Calu3 (cell line): ENCODE measurements at regions not wholly inside any gene's neighbourhood (a gene's known extent, or its start where the extent isn't known, plus 50 kb on each side); places are given as distances from the start of the nearest gene placed in this dataset.

Experiments
- BruUV-seq: library from RNA; stranded (reverse); fragments of 400-500 nt; replicated peaks from 2 replicates; lab custom pipeline; 2021; lab: Mats Ljungman, UMichigan
- CTCF ChIA-PET: fragments of 300-600 bp; sonication (Branson Sonifier 250); formaldehyde crosslinking; loops from one replicate; lab custom pipeline; 2022; ENCODE audit warnings: antibody characterized with exemption; lab: Charles Lee
- DNase-seq: peaks from one replicate; pipeline ENCODE4 v3.0.0; 2022
- H3K27ac Mint-ChIP-seq: one replicate; pipeline ENCODE4 v1.8.0; 2022; ENCODE audit warnings: mixed read lengths; ENCODE audit not compliant: unreplicated experiment
- H3K27me3 Mint-ChIP-seq: one replicate; pipeline ENCODE4 v1.8.0; 2022; ENCODE audit warnings: mixed read lengths; ENCODE audit not compliant: unreplicated experiment
- H3K36me3 Mint-ChIP-seq: one replicate; pipeline ENCODE4 v1.8.0; 2022; ENCODE audit warnings: mild to moderate bottlenecking, moderate library complexity, mixed read lengths; ENCODE audit not compliant: insufficient read depth, unreplicated experiment
- H3K4me1 Mint-ChIP-seq: one replicate; pipeline ENCODE4 v1.8.0; 2022; ENCODE audit warnings: mild to moderate bottlenecking, low read depth, mixed read lengths; ENCODE audit not compliant: unreplicated experiment
- H3K4me3 Mint-ChIP-seq: one replicate; pipeline ENCODE4 v1.8.0; 2022; ENCODE audit warnings: mild to moderate bottlenecking, low read depth, moderate library complexity, mixed read lengths; ENCODE audit not compliant: unreplicated experiment
- H3K9me3 Mint-ChIP-seq: one replicate; pipeline ENCODE4 v1.8.0; 2022; ENCODE audit warnings: low read depth, mixed read lengths; ENCODE audit not compliant: unreplicated experiment
- intact Hi-C: fragments of 100-400 bp; cut with micrococcal nuclease; formaldehyde crosslinking; loops from one replicate; pipeline ENCODE4 v1.10.0; 2022; ENCODE audit not compliant: unreplicated experiment
- TF ChIP-seq, protein P1 (sequence below): fragments of 200-600 bp; IDR thresholded peaks from one replicate; pipeline ENCODE4 v1.8.0; 2022; ENCODE audit warnings: antibody characterized with exemption; ENCODE audit not compliant: unreplicated experiment

DNA sequence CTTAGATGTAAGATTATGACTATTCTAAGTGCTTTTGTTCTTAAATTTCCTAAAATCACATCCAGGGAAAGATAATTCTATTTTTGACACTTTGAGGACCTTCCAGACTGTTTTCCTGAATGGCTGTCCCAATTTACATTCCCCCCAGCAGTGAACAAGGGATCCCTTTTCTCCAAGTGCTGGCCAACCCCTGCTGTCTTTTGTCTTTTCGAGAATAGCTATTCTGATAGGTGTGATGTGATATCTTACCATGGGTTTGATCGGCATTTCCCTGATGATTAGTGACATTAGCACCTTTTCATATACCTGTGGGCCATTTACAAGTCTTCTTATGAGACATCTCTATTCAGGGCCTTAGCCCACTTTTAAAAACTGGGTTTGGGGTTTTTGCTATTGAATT is 526.7 kb upstream of the FZD8 start:
- CTCF ChIA-PET: no interaction called here
- peaks cover 21% of the 10 kb centered on the region for H3K9me3 Mint-ChIP-seq
- no peak overlapping the region for H3K4me3 Mint-ChIP-seq
- TF ChIP-seq, protein P1, sequence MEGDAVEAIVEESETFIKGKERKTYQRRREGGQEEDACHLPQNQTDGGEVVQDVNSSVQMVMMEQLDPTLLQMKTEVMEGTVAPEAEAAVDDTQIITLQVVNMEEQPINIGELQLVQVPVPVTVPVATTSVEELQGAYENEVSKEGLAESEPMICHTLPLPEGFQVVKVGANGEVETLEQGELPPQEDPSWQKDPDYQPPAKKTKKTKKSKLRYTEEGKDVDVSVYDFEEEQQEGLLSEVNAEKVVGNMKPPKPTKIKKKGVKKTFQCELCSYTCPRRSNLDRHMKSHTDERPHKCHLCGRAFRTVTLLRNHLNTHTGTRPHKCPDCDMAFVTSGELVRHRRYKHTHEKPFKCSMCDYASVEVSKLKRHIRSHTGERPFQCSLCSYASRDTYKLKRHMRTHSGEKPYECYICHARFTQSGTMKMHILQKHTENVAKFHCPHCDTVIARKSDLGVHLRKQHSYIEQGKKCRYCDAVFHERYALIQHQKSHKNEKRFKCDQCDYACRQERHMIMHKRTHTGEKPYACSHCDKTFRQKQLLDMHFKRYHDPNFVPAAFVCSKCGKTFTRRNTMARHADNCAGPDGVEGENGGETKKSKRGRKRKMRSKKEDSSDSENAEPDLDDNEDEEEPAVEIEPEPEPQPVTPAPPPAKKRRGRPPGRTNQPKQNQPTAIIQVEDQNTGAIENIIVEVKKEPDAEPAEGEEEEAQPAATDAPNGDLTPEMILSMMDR: no peak
- no peaks in the 10 kb centered on the region for H3K27me3 Mint-ChIP-seq
- no peak for DNase-seq
- no peaks in the 10 kb centered on the region for H3K4me1 Mint-ChIP-seq
- BruUV-seq: no TSS peak
- no peaks in the 10 kb centered on the region for H3K36me3 Mint-ChIP-seq
- no peak overlapping the region for H3K27ac Mint-ChIP-seq
- intact Hi-C loops: no loop called here

DNA sequence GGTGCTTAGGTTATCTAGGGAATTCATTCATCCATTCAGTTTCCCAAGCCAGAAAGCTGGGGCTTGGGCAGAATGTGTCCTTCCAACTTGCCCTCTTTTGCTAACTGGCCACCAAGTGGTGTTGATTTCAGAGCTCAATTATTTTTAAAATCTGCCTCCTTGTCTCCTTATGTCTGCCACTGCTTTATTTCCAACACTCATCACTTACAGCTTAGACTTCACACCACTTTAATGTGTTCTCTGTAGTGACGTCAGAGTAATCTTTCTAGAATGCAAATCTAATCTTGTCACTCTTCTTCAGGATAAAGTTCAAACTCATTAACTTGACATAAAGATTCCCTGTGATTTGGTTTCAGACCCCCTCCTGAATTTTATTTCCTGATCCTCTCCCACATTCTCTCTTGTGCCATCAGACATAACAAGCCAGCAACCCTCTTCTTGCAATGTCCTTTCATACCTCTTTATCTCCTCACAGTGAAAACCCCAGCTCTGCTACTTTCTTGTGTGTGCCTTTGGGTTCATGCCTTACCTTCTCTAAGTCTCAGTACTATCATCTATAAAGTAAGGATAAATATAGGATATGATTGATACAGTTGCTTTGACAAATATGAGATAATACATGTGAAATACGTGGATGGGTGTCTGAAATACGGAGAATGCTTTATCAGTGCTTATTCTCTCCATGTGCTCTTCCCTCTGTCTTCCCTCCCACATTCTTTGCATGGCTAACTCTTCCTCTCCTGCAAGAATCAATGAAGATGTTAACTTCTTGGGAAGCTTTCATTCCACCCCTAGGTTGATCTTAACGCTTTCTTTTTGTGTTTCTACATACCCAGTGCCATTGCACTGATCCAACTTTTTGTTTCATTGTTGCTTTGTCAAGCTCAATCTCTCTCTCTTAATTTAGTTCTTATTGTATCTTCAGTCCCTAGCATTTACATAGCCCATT is 522.7 kb upstream of the FZD8 start:
- no peaks in the 10 kb centered on the region for H3K36me3 Mint-ChIP-seq
- H3K27me3 Mint-ChIP-seq: no peaks in the 10 kb centered on the region
- no peak for DNase-seq
- no peak overlapping the region for H3K27ac Mint-ChIP-seq
- H3K9me3 Mint-ChIP-seq: peaks cover 17% of the 10 kb centered on the region
- CTCF ChIA-PET: interaction anchor here (0.6 kb wide), 1 partner anchor 8 kb away, joined by 4 read pairs; no protein-coding TSS in a partner anchor
- H3K4me1 Mint-ChIP-seq: no peaks in the 10 kb centered on the region
- TF ChIP-seq, protein P1: no peak
- no TSS peak for BruUV-seq
- intact Hi-C loops: no loop called here
- H3K4me3 Mint-ChIP-seq: no peak overlapping the region

DNA sequence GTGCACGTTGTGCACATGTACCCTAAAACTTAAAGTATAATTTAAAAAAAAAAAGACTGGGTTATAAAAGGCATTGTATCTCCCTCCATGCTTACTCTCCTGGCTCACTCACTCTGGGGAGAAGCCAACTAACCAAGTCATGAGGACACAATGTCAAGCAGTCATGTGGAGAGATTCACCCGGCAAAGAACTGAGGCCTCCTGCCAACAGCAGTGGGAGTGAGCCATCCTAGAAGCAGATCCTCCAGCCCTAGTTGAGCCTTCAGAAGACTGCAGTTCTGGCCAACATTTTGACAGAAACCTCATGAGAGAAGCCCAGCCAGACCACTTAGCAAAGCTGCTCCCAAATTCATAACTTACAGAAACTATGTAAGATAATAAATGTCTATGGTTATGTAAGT is 521.7 kb upstream of the FZD8 start:
- Mint-ChIP-seq H3K4me1 (no peaks in the 10 kb centered on the region), H3K36me3 (no peaks in the 10 kb centered on the region), H3K9me3 (peaks cover 14% of the 10 kb centered on the region), H3K4me3 (no peak overlapping the region), H3K27ac (no peak overlapping the region), H3K27me3 (no peaks in the 10 kb centered on the region)
- DNase-seq: no peak
- TF ChIP-seq, protein P1: no peak
- BruUV-seq: no TSS peak
- intact Hi-C loops: no loop called here
- CTCF ChIA-PET: no interaction called here

DNA sequence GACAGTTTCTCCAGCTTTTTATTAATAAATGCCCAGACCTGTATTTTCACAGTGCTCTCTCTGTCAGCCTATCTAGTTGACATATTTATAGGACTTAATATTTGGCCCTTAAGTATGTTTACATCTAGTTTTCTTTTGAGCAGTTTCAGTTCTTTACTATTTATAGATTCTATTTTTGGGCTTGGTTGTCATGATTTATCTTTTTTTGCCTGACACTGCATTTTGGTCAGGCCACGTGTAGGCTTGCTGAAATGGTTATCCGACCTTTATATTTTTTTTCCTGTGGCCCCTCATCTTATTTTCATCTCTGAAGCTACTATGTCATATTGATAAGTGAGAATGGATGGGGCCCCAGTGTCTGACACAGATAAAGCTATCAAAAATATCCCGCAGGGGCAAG is 515.4 kb upstream of the FZD8 start:
- no peak overlapping the region for H3K4me3 Mint-ChIP-seq
- no peak overlapping the region for H3K27ac Mint-ChIP-seq
- TF ChIP-seq, protein P1: no peak
- peaks cover 3% of the 10 kb centered on the region for H3K9me3 Mint-ChIP-seq
- no peaks in the 10 kb centered on the region for H3K27me3 Mint-ChIP-seq
- DNase-seq: no peak
- CTCF ChIA-PET: no interaction called here
- no peaks in the 10 kb centered on the region for H3K4me1 Mint-ChIP-seq
- no peaks in the 10 kb centered on the region for H3K36me3 Mint-ChIP-seq
- BruUV-seq: no TSS peak
- intact Hi-C loops: no loop called here
